Loucy (cell line): ENCODE measurements at regions not wholly inside any gene's neighbourhood (a gene's known extent, or its start where the extent isn't known, plus 50 kb on each side); places are given as distances from the start of the nearest gene placed in this dataset.

Experiments
- EZH2phosphoT487 ChIP-seq: fragments of 200-600 bp; IDR thresholded peaks from 2 replicates; pipeline ENCODE4 v1.6.1; 2018; ENCODE audit warnings: antibody characterized with exemption, mild to moderate bottlenecking, moderate library complexity, borderline replicate concordance
- TF ChIP-seq, protein P1 (sequence below): fragments of 200-600 bp; sonication (generic); conservative IDR thresholded peaks from 2 replicates; pipeline ENCODE4 v1.5.1; 2014; ENCODE audit warnings: mild to moderate bottlenecking, antibody characterized with exemption, low read length

DNA sequence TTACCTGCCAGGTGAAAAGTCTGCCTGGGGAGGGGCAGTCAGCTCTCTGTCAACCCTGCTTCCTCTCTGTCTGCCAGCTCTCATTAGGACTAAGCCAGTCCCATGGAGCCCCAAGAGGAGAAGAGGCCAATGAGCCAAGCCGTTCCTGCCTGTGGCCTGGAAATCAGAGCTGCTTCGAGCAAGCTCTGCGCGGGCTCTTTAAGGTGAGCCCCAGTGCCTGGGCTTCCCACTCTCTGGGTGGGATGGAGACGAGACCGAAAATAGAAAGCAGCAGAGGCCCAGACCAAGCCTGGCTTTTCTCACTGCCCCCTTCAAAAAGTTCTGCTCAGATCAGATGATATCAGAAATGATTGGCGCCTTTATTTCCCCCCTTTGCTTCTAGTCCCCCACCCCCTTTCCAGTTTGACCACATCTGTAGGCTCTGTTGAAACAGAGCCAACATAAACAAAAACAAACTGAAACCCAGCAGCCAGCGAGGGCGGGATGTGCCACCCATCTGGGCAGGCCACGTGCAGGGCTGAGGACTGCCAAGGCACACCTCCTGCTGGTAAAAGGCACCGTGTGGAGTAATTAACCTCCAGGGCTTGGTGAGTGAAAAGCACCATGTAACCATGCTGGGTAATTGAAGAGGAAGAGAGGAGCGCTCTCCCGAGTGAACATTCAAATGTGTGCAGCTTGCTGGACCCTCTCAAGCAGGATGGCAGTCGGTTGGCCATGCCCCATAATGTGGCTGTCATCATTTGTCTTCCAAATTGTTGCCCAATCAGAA, 471.0 kb upstream of the PROK2 start:
- TF ChIP-seq, protein P1, sequence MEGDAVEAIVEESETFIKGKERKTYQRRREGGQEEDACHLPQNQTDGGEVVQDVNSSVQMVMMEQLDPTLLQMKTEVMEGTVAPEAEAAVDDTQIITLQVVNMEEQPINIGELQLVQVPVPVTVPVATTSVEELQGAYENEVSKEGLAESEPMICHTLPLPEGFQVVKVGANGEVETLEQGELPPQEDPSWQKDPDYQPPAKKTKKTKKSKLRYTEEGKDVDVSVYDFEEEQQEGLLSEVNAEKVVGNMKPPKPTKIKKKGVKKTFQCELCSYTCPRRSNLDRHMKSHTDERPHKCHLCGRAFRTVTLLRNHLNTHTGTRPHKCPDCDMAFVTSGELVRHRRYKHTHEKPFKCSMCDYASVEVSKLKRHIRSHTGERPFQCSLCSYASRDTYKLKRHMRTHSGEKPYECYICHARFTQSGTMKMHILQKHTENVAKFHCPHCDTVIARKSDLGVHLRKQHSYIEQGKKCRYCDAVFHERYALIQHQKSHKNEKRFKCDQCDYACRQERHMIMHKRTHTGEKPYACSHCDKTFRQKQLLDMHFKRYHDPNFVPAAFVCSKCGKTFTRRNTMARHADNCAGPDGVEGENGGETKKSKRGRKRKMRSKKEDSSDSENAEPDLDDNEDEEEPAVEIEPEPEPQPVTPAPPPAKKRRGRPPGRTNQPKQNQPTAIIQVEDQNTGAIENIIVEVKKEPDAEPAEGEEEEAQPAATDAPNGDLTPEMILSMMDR = 0 out of 2 replicates have a peak, but pooled peaks have one; percentile 23
- TF ChIP-seq EZH2phosphoT487 = no peak
